Activated naive CD4-positive, alpha-beta T cell treated with anti-CD3 and anti-CD28 coated beads, Interleukin-2, amount 50 U/mL, for 72 hours (primary cell): ENCODE measurements at regions not wholly inside any gene's neighbourhood (a gene's known extent, or its start where the extent isn't known, plus 50 kb on each side); places are given as distances from the start of the nearest gene placed in this dataset.

Source experiments
- ATAC-seq, 2 donors: fragments of 150-1000 bp; cut with Tn5 transposase; 2 replicates each; pipeline ENCODE4 v1.10.0; 2021; ENCODE audit warnings: mild to moderate bottlenecking in 2 of 2, moderate library complexity in 2 of 2
- DNase-seq, 2 donors: peaks; one replicate each; pipeline ENCODE4 v3.0.0; 2021 to 2022; ENCODE audit warnings: low spot score in 2 of 2
- H3K27ac Mint-ChIP-seq, 2 donors: one replicate each; pipeline ENCODE4 v1.8.0; 2022; ENCODE audit warnings: mild to moderate bottlenecking in 2 of 2, mixed read lengths in 2 of 2
- H3K36me3 Mint-ChIP-seq, 2 donors: one replicate each; pipeline ENCODE4 v1.8.0; 2022; ENCODE audit warnings: mixed read lengths in 2 of 2
- H3K9me3 Mint-ChIP-seq, 2 donors: one replicate each; pipeline ENCODE4 v1.8.0; 2022; ENCODE audit warnings: mixed read lengths in 2 of 2

DNA sequence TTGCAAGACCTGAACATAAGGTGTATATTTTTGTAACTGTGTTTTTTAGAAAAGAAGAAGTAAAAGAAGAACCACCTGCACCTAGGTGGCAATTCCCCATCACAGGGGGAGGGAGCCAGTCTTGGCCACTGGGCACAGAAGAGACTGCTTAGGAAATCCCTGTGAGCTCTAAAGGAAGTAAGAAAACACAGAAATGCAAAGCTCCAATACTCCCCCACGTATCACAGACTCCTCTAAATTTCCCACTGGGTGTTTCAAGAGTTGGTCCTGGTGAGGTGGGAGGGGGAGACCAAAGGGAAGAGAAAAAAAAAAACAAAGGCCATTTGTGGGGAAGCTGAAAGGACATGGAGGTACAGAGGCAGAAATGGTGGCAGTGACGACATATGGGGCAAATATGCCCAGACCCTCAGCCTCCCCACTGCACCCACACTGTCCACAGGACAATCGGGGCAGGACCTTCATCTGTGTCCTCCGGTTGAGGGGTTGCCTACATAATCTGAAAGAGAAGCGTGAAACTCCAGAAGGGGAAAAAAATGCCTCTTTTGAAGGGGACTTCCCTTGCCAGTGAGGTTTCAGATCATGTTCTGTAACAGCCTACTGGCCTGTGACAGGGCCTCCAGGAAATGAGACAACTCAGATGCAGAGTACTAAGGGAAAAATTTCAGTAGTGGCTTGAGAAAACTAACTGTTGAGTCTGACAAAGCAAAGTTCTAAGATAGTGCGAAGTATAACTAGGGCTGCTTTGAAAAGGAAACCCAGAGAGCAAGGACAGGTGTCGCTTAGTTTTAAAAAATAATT lies 226.2 kb upstream of the MARCKS start:
- DNase-seq = peak; percentile 14 to 56
- peak; percentile 85 to 86 for ATAC-seq
- peak overlapping the region; percentile 33 to 63 for H3K27ac Mint-ChIP-seq
- H3K36me3 Mint-ChIP-seq = no peaks in the 10 kb centered on the region
- H3K9me3 Mint-ChIP-seq = no peaks in the 10 kb centered on the region

DNA sequence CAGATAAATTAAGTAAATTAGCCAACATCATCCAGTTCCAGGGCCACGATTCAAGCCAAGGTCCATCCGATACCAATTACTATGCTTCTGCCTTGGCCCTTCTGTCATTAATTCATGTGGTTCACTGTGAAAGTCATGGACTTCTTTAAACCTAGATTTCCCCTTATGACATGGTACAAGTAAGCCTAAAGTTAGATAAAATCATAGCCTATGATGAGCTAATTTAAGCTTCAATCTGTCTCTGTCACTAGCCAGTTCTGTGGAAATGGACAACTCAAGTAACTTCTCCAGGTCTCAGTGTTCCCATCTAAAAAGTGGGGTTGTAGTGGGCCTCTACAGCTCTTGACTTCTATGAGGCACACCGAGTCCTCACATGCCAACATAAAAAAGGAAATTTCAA lies 225.5 kb upstream of the MARCKS start:
- ATAC-seq (no peak), DNase-seq (no peak)
- no peaks in the 10 kb centered on the region for H3K36me3 Mint-ChIP-seq
- H3K9me3 Mint-ChIP-seq = no peaks in the 10 kb centered on the region
- peak overlapping the region in 1 of 2 donors; percentile 63 for H3K27ac Mint-ChIP-seq

DNA sequence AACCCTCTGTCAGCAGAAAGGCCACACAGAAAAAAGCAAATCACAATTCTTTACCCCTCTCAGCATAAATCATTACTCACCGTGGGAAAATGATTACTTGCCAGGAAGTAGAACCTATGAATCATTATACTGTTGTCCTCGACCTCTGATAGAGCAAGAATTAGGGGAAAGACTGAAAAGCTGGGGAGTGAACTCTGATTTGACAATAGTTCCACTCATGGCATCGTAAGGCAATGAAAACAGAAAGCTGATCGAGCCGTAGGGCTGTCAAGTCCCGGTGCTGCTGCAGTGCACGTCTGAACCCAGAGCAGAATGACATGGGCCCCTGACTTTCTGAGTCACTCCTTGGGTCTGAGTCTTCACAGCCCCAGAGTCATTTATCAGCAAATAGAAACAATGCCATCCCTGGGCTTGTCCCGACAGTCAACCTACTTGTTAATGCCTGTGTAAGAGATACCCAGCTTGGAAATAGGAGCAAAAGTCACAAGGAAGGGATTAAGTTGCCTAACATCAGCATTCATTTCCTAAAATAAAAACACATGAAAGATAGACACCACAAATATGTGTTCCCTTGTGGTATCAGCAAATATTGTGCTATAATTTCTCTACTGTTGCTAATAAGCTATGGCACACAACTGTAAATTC lies 224.8 kb upstream of the MARCKS start:
- DNase-seq (peak in 1 of 2 donors; percentile 11), ATAC-seq (peak; percentile 67 to 77)
- Mint-ChIP-seq H3K9me3 (no peaks in the 10 kb centered on the region), H3K27ac (no peak overlapping the region), H3K36me3 (no peaks in the 10 kb centered on the region)

DNA sequence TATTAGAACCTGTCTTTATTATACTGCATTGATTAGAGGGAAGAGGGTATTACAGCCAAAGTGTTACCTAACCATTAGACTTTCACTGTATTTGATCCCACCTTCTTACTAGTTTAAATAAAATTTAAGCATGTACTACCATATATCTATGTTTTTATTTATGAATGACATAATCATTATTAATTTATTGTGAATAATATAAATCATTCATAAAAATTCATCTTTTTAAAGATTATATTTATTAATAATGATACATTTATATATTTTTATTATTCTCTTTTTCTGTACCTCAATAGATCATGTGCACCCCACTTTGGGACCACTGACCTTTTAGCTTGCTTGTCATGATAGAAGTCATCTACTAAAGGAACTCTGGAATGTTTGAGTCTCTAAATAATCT lies 223.5 kb upstream of the MARCKS start:
- no peaks in the 10 kb centered on the region for H3K9me3 Mint-ChIP-seq
- no peak for DNase-seq
- no peak for ATAC-seq
- no peak overlapping the region for H3K27ac Mint-ChIP-seq
- H3K36me3 Mint-ChIP-seq = no peaks in the 10 kb centered on the region

DNA sequence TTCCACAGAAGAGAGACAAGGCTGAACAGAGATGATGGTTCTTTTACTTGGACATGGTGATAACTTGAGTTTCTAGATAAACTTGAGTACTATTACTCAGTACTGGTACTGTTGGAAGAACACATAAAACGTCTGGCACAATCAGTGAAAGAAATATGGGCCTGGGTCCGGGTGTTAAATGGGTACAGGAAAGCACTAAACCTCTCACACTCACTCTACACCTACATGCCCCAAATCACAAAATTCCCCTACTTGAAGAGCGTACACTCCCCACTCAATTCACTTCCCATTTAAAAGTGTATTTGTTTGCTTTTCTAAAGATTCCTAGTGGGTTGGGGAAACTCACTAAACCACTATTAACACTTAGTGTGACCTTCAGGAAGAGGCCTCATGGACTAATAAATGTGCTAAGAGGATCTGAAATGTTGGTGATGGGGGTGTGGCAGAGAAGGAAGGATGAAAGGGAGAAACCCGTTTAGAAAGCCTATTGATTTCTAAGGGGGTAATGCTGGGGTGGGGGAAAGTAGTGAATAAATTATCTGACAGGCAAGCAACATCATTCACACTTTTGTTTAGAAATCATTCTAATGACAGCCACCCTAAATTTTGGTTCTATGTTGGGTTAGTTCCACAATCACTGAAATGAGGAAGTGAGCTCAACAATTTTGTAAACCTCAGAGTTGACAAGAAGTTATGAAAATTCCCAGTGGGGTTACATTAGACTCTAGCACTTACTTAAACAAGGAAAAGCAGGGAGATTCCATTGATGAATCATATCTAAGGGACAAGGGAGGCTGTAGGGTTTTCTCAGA lies 222.6 kb upstream of the MARCKS start:
- Mint-ChIP-seq H3K9me3 (no peaks in the 10 kb centered on the region), H3K27ac (no peak overlapping the region), H3K36me3 (no peaks in the 10 kb centered on the region)
- DNase-seq (no peak), ATAC-seq (no peak)

DNA sequence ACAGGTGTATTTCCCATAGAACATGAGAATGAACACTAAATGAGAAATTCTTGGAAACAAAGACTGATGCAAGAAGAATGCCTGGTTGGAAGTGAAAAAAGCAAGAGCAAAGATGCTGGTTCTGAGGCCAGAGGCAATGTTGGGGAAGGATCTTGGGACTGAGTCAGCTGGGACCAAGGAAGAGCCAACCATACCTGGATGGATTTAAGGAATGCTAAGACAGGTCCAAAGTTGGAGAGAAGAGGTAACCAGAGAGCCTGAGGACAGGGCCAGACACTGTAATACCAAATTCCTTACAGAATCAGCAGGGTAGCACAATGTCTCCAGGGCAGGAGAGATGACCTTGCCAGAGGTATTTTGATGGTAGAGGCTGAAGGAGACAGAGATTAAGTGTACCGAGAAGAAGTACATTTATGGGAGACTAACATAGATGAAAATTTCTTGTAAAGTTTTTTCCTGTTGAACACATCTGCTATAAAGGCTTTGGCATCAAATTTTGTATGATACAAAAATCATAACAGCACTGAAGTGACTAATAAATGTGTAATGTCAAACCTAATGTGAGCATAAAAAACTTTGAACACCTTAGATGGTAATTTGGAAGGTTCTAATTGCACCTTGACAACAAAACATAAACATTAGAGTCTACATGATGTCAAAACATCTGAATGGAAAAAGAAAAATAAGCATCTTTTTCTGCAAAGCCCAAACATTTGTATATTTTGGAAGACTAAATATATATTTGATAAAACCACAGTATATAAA lies 221.7 kb upstream of the MARCKS start:
- H3K9me3 Mint-ChIP-seq = no peaks in the 10 kb centered on the region
- DNase-seq (no peak), ATAC-seq (no peak)
- no peaks in the 10 kb centered on the region for H3K36me3 Mint-ChIP-seq
- no peak overlapping the region for H3K27ac Mint-ChIP-seq

DNA sequence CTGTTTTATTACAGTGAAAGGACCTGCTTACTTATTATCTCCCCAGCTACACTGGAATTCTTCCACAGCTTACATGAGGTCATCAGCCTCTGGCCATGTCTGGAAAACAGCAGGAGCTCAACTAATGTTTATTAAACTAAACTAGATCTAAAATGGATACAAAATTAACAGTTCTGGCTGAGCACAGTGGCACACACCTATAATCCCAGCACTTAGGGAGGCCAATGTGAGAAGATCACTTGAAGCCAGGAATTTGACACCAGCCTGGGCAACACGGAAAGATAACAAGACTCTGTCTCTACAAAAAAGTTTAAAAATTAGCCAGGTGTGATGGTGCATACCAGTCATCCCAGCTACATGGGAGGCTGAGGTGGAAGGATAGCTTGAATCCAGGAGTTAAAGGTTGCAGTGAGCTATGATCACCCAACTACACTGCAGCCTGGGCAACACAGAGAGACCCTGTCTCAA lies 220.8 kb upstream of the MARCKS start:
- Mint-ChIP-seq H3K36me3 (no peaks in the 10 kb centered on the region), H3K9me3 (no peaks in the 10 kb centered on the region), H3K27ac (peak overlapping the region in 1 of 2 donors; percentile 41)
- ATAC-seq = no peak
- DNase-seq = no peak

DNA sequence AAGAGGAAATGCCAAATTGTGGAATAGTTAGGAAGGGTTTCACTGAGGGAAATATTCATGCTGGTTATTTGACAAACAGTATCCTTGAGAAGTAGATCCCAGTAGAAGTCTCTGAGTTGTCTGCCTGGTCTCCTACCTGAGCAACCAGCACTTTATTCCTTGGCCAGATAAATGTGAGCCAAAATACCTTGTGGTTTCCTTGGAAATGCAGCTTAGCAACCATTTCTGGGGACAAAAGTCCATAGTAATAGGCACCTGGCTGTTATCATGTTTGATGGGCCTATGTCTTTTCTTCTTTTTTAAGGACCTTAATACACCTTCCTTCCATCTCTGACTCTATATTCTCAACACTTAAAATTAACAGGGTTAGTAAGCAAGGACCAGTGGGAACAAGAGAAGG lies 217.1 kb upstream of the MARCKS start:
- Mint-ChIP-seq H3K9me3 (no peaks in the 10 kb centered on the region), H3K27ac (no peak overlapping the region), H3K36me3 (no peaks in the 10 kb centered on the region)
- DNase-seq = no peak
- ATAC-seq = no peak

DNA sequence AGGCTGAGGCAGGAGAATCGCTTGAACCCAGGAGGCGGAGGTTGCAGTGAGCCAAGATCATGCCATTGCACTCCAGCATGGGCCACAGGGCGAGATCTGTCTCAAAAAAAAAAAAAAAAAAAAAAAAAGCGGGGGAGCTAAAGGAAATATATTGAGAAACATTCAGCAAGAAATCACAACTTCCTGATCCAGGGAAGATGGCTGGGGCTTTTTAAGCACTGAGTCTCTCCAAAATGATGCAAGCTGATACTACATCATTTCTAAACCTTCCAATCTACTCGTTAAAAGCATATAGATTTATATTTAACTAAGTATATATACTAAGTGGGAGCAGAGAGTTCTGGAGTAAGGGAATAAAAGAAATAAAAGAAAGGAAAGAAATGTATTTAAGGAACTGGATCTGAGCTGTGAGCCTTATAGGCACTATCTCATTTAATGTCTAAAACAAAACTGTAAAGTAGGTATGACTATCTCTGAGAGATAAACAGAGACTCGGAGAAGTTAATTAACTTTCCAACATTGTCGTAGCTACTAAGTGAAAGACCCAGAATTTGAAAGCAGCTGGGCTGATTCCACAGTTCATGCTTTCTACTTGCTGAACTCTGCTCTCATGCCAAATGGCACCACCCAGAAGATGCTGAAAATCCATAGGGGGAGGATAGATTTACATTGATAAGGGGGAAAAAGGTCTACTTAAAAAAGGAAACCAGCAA lies 215.0 kb upstream of the MARCKS start:
- ATAC-seq = no peak
- Mint-ChIP-seq H3K27ac (no peak overlapping the region), H3K9me3 (no peaks in the 10 kb centered on the region), H3K36me3 (no peaks in the 10 kb centered on the region)
- DNase-seq = no peak

DNA sequence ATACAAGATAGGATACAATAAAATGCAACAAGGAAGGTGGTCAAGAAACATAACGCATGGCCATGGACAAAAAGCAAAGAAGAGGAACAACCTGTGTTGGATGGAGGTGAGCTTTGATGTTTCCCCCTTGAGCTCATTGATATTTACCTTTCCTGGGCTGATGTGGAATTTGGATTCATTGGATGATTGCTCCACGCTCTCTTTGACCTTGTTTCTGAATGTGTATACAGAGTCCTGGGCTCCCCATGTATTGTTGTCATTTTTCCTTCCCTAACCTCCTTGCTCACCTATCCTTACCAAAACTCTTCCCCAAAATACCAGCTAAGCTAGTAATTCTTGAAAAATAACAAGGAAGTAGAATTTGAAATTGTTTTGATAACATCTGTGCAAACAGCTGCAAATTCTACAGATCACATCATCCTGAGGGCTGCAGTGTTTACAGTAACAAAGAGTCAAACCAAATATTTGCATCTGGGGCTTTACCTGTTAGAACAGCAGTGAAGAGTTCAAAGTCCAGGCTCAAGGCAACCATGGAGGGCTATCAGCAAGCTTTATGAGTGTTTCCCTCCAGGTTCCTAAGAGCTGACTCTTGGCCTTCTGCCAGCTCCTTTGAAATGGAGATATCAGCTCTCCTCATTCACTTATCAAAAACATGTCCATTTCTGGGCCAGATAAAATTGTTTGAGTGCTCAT lies 214.3 kb upstream of the MARCKS start:
- DNase-seq = no peak
- Mint-ChIP-seq H3K9me3 (no peaks in the 10 kb centered on the region), H3K27ac (no peak overlapping the region), H3K36me3 (no peaks in the 10 kb centered on the region)
- no peak for ATAC-seq

DNA sequence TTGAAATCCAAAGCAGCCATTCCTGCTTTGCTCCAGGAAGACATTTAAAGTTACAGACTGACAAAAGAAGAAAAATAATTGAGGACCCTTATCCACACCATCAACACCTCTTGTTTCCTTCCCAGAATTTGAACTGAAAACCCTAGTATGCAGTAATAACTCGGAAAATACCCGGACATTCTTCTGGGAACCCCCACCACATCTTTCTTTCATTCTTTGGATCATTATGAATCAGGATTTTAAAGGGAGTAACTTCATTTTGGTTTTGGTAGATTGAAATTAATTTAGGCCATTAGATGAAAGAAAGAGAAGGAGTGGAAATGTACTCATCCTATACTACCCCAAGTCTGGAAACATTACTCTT lies 213.8 kb upstream of the MARCKS start:
- no peak overlapping the region for H3K27ac Mint-ChIP-seq
- no peaks in the 10 kb centered on the region for H3K36me3 Mint-ChIP-seq
- H3K9me3 Mint-ChIP-seq = no peaks in the 10 kb centered on the region
- DNase-seq = no peak
- no peak for ATAC-seq

DNA sequence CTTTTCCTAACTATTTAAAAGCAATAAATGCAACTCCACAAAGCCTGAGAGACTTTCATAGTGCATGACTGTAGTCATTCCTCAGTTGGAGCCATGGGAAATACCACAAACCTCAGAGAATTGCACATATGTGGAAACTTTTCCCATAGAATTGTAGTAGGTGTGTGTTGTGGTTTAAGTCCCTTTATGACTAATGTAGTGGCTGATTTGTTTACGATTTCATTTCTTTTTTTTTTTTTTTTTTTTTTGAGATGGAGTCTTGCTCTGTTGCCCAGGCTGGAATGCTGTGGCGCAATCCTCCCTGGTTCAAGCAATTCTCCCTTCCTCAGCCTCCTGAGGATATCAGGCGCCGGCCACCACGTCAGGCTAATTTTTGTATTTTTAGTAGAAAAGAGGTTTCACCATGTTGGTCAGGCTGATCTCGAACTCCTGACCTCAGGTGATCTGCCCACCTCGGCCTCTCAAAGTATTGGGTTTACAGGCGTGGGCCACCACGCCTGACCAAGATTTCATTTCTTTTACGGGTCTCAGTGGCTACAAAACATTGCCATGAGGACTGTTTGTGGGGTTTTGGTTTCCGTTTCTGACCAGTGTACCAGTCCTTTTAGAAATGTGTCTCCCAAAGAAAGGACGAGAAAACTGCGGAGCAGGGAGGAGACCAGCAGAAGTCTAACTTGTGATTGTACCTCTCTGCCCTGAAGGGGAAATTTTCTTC lies 212.1 kb upstream of the MARCKS start:
- Mint-ChIP-seq H3K9me3 (no peaks in the 10 kb centered on the region), H3K27ac (no peak overlapping the region), H3K36me3 (no peaks in the 10 kb centered on the region)
- no peak for ATAC-seq
- no peak for DNase-seq

DNA sequence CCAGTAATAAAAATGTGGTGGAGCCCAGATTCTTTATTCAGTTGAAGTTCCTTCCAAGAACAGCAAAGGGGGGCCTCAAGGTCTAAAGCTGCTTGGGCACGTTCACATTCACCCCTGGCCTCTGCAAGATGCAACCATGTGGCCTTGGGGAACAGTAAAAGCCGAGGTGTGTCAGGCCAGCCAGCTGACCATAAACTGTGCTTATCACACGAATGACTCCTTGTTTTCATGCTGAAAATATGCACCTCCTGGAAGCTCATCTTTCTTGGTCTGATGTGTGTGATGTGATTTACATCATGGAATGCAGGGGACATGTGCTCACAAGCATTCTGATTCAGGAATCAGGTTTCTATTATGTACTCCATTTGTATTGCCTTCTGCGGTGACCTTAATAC lies 211.6 kb upstream of the MARCKS start:
- DNase-seq (no peak), ATAC-seq (no peak)
- Mint-ChIP-seq H3K27ac (no peak overlapping the region), H3K36me3 (no peaks in the 10 kb centered on the region), H3K9me3 (no peaks in the 10 kb centered on the region)

DNA sequence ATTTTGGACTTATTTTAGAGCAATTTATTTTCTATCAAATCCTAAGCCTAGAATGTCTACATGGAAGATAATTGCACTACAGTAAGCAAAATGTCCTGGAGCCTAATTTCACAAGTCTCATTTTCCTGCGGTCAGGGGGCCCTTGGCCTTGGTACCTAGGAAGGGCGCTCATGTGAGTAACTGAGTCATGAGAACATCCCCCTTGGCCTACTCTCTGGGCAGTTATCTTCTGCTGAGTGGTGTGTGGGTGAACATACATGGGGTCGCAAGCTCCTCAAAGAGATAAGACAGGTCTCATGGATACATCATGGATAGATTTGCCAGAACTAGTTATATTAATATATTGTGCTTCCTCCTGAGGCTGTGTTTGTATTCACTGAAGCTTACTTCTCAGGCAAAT lies 211.2 kb upstream of the MARCKS start:
- Mint-ChIP-seq H3K36me3 (no peaks in the 10 kb centered on the region), H3K9me3 (no peaks in the 10 kb centered on the region), H3K27ac (no peak overlapping the region)
- ATAC-seq (no peak), DNase-seq (no peak)

DNA sequence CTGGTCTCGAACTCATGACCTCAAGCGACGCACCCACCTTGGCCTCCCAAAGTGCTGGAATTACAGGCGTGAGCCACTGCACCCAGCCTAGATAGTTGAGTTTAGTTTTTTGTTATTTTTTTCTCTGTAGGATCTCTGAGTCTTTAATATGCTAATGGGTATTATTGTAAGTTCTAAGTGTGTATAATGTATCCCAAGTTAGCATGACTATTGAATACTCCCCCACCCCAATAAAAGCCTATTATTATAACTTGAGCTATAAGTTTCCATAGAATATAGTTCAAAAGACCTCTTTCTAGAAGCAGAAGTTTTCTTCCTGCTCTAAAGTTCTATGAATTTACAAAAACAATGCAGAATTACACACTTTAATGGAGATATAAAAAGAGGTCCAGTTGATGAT lies 210.4 kb upstream of the MARCKS start:
- Mint-ChIP-seq H3K27ac (no peak overlapping the region), H3K9me3 (no peaks in the 10 kb centered on the region), H3K36me3 (no peaks in the 10 kb centered on the region)
- ATAC-seq = no peak
- no peak for DNase-seq
